H1 (cell line): ENCODE measurements at regions not wholly inside any gene's neighbourhood (a gene's known extent, or its start where the extent isn't known, plus 50 kb on each side); places are given as distances from the start of the nearest gene placed in this dataset.

Experiments used
- CTCF ChIA-PET: fragments of 300-600 bp; sonication (Branson Sonifier 250); formaldehyde crosslinking; loops from one replicate; lab custom pipeline; 2021; ENCODE audit not compliant: partially characterized antibody; lab: Charles Lee
- POLR2A ChIA-PET: fragments of 300-600 bp; sonication (Branson Sonifier 250); formaldehyde crosslinking; loops from one replicate; lab custom pipeline; 2021; ENCODE audit warnings: inconsistent platforms; ENCODE audit not compliant: partially characterized antibody; lab: Charles Lee
- DNase-seq, 2 experiments: peaks; one replicate each; pipeline versions ENCODE4 v3.0.0 to v3.0.0-alpha.2; 2010 to 2022; ENCODE audit warnings: low spot score in 2 of 2, low read depth in 1 of 2, mixed read lengths in 1 of 2
- FAIRE-seq: peaks from 2 replicates; lab custom pipeline; 2011; peaks lifted over from hg19 to GRCh38; lab: Jason Lieb, UNC
- H2AFZ ChIP-seq: 2 replicates; pipeline ENCODE4 v1.8.1; 2012; ENCODE audit warnings: low read length, inconsistent platforms
- H2AK5ac ChIP-seq: 2 replicates; pipeline ENCODE4 v1.6.1; 2013; ENCODE audit warnings: low read depth, low read length
- H2BK120ac ChIP-seq: replicated peaks from 2 replicates; pipeline ENCODE3; 2013; ENCODE audit warnings: low read depth, low read length, inconsistent platforms
- H2BK12ac ChIP-seq: 2 replicates; pipeline ENCODE4 v1.6.1; 2013; ENCODE audit warnings: low read depth, low read length
- H2BK15ac ChIP-seq: 2 replicates; pipeline ENCODE4 v1.6.1; 2013; ENCODE audit warnings: low read length
- H2BK20ac ChIP-seq: 2 replicates; pipeline ENCODE4 v1.6.1; 2013; ENCODE audit warnings: low read length
- H2BK5ac ChIP-seq: 2 replicates; pipeline ENCODE4 v1.6.1; 2013; ENCODE audit warnings: low read depth, low read length
- H3K14ac ChIP-seq: 2 replicates; pipeline ENCODE4 v1.6.1; 2013; ENCODE audit warnings: inconsistent platforms; ENCODE audit not compliant: insufficient read length
- H3K18ac ChIP-seq: 2 replicates; pipeline ENCODE4 v1.6.1; 2013; ENCODE audit warnings: low read length; ENCODE audit errors: extremely low read depth
- H3K23ac ChIP-seq: 2 replicates; pipeline ENCODE4 v1.6.1; 2013; ENCODE audit warnings: inconsistent platforms; ENCODE audit not compliant: insufficient read length
- H3K23me2 ChIP-seq: 2 replicates; pipeline ENCODE4 v1.6.1; 2013; ENCODE audit warnings: low read depth, low read length
- H3K27ac ChIP-seq: 2 replicates; pipeline ENCODE4 v1.6.1; 2011; ENCODE audit warnings: low read depth, low read length, inconsistent platforms
- H3K27me3 ChIP-seq, 4 experiments: replicated peaks in 1 of 4; 1 replicate in 1 of 4; 2 replicates in 3 of 4; pipeline versions ENCODE4 v1.6.1 to v1.8.1; 2011 to 2013; ENCODE audit warnings: low read length in 3 of 4, mild to moderate bottlenecking in 3 of 4, inconsistent platforms in 2 of 4, mixed read lengths in 2 of 4, moderate library complexity in 1 of 4; ENCODE audit not compliant: control insufficient read depth in 3 of 4, insufficient read depth in 3 of 4; ENCODE audit errors: extremely low read depth in 1 of 4
- H3K36me3 ChIP-seq, 4 experiments: 2 replicates each; pipeline versions ENCODE4 v1.6.1 to v1.8.1; 2011 to 2013; ENCODE audit warnings: mild to moderate bottlenecking in 4 of 4, low read length in 3 of 4, moderate library complexity in 2 of 4, control low read depth in 1 of 4, inconsistent platforms in 1 of 4; ENCODE audit not compliant: insufficient read depth in 4 of 4, control insufficient read depth in 2 of 4
- H3K4ac ChIP-seq: replicated peaks from 2 replicates; pipeline ENCODE3; 2013; ENCODE audit warnings: low read length, low read depth, mixed read lengths, inconsistent platforms; ENCODE audit not compliant: insufficient read length
- H3K4me1 ChIP-seq, 4 experiments: replicated peaks in 1 of 4; 1 replicate in 1 of 4; 2 replicates in 3 of 4; pipeline versions ENCODE4 v1.6.1 to v1.8.1; 2011 to 2013; ENCODE audit warnings: low read length in 3 of 4, inconsistent platforms in 2 of 4, mixed read lengths in 1 of 4; ENCODE audit not compliant: insufficient read depth in 4 of 4, control insufficient read depth in 3 of 4
- H3K4me2 ChIP-seq, 2 experiments: 2 replicates each; pipeline versions ENCODE4 v1.6.1 to v1.8.1; 2011 to 2013; ENCODE audit warnings: low read depth in 2 of 2, low read length in 2 of 2, control low read depth in 1 of 2, inconsistent platforms in 1 of 2, mild to moderate bottlenecking in 1 of 2; ENCODE audit not compliant: insufficient read depth in 1 of 2
- H3K4me3 ChIP-seq, 4 experiments: fragments of 200-600, 300-600 bp in 1 of 4; sonication (generic), shearing (Covaris generic), sonication (Bioruptor Twin) in 1 of 4; 2 replicates each; pipeline versions ENCODE4 v1.5.1 to v1.8.1; 2011 to 2016; ENCODE audit warnings: low read length in 4 of 4, low read depth in 3 of 4, control low read depth in 2 of 4, inconsistent platforms in 2 of 4, mild to moderate bottlenecking in 2 of 4, mixed read lengths in 1 of 4, moderate library complexity in 1 of 4; ENCODE audit not compliant: insufficient read depth in 2 of 4; ENCODE audit errors: extremely low read depth in 1 of 4
- H3K56ac ChIP-seq: replicated peaks from 2 replicates; pipeline ENCODE3; 2013; ENCODE audit warnings: low read depth, mild to moderate bottlenecking, mixed read lengths, low read length, inconsistent platforms; ENCODE audit not compliant: insufficient read length
- H3K79me1 ChIP-seq: 2 replicates; pipeline ENCODE4 v1.6.1; 2013; ENCODE audit warnings: low read depth, low read length, control low read depth
- H3K79me2 ChIP-seq, 2 experiments: 2 replicates each; pipeline versions ENCODE4 v1.6.1 to v1.8.1; 2012 to 2013; ENCODE audit warnings: low read length in 2 of 2, mild to moderate bottlenecking in 2 of 2, inconsistent platforms in 1 of 2; ENCODE audit not compliant: insufficient read depth in 2 of 2, control insufficient read depth in 1 of 2
- H3K9ac ChIP-seq, 4 experiments: replicated peaks in 1 of 4; 1 replicate in 1 of 4; 2 replicates in 3 of 4; pipeline versions ENCODE4 v1.6.1 to v1.8.1; 2011 to 2013; ENCODE audit warnings: low read depth in 3 of 4, low read length in 3 of 4, control low read depth in 2 of 4, mild to moderate bottlenecking in 2 of 4, moderate library complexity in 2 of 4, inconsistent platforms in 1 of 4; ENCODE audit errors: extremely low read depth in 1 of 4
- H3K9me3 ChIP-seq, 2 experiments: 2 replicates each; pipeline versions ENCODE4 v1.6.1 to v1.8.1; 2012 to 2013; ENCODE audit warnings: mild to moderate bottlenecking in 2 of 2, moderate library complexity in 2 of 2, control low read depth in 1 of 2, inconsistent platforms in 1 of 2, low read depth in 1 of 2, low read length in 1 of 2, mixed read lengths in 1 of 2; ENCODE audit not compliant: insufficient read depth in 2 of 2
- H4K20me1 ChIP-seq, 2 experiments: replicated peaks in 1 of 2; 2 replicates each; pipeline versions ENCODE3 to v1.8.1; 2011 to 2013; ENCODE audit warnings: inconsistent platforms in 2 of 2, low read length in 2 of 2, mild to moderate bottlenecking in 1 of 2; ENCODE audit not compliant: insufficient read depth in 2 of 2, control insufficient read depth in 1 of 2
- H4K5ac ChIP-seq: 2 replicates; pipeline ENCODE4 v1.6.1; 2013; ENCODE audit warnings: low read length, low read depth, mixed read lengths, inconsistent platforms; ENCODE audit not compliant: insufficient read length
- H4K8ac ChIP-seq: 2 replicates; pipeline ENCODE4 v1.8.0; 2013; ENCODE audit warnings: mild to moderate bottlenecking, moderate library complexity, low read length, inconsistent platforms; ENCODE audit not compliant: insufficient read depth; ENCODE audit errors: extremely low read depth
- H4K91ac ChIP-seq: replicated peaks from 2 replicates; pipeline ENCODE3; 2013; ENCODE audit warnings: low read length, mixed read lengths, inconsistent platforms; ENCODE audit not compliant: insufficient read length
- ASH2L ChIP-seq: fragments of 200-600, 300-600 bp; sonication (generic); IDR thresholded peaks from one replicate; pipeline ENCODE4 v1.7.1; 2017; ENCODE audit warnings: low read length
- CEBPB ChIP-seq: IDR thresholded peaks from 2 replicates; pipeline ENCODE4 v1.6.1; 2012; ENCODE audit warnings: low read depth, low read length
- FOSL1 ChIP-seq: IDR thresholded peaks from 2 replicates; pipeline ENCODE4 v1.6.1; 2011; ENCODE audit warnings: mild to moderate bottlenecking, low read depth, low read length, moderate library complexity; ENCODE audit not compliant: insufficient read depth
- MAFK ChIP-seq: IDR thresholded peaks from 2 replicates; pipeline ENCODE4 v1.6.1; 2012; ENCODE audit warnings: low read depth, mild to moderate bottlenecking, improper control_type of control experiment, low read length
- NANOG ChIP-seq: IDR thresholded peaks from 2 replicates; pipeline ENCODE4 v1.6.1; 2011; ENCODE audit warnings: low read length, low read depth, mild to moderate bottlenecking, inconsistent platforms; ENCODE audit not compliant: insufficient read depth, poor library complexity, severe bottlenecking
- RXRA ChIP-seq: IDR thresholded peaks from 2 replicates; pipeline ENCODE4 v1.6.1; 2011; ENCODE audit warnings: low read depth, mild to moderate bottlenecking, low read length, moderate library complexity; ENCODE audit not compliant: insufficient read depth
- SAP30 ChIP-seq: fragments of 300-600 bp; sonication (generic); IDR thresholded peaks from 2 replicates; pipeline ENCODE4 v1.7.1; 2012; ENCODE audit warnings: low read length, moderate library complexity, mild to moderate bottlenecking, inconsistent platforms; ENCODE audit not compliant: insufficient read depth, insufficient replicate concordance
- TBP ChIP-seq: IDR thresholded peaks from 2 replicates; pipeline ENCODE4 v1.6.1; 2011; ENCODE audit warnings: low read depth, low read length, improper control_type of control experiment
- TCF12 ChIP-seq: IDR thresholded peaks from 2 replicates; pipeline ENCODE4 v1.6.1; 2011; ENCODE audit warnings: low read depth, mild to moderate bottlenecking, low read length
- ZNF274 ChIP-seq: IDR thresholded peaks from 2 replicates; pipeline ENCODE4 v1.7.0; 2012; ENCODE audit warnings: low read length, borderline replicate concordance; ENCODE audit errors: extremely low read depth
- WGBS, 2 experiments: shearing (Covaris generic) in 1 of 2; methylation state at CpG; one replicate each; pipeline versions ENCODE4 v1.1.6 to v1.1.7; 2013 to 2015; ENCODE audit warnings: low lambda C conversion rate in 2 of 2, mixed read lengths in 2 of 2, inconsistent platforms in 1 of 2, low coverage in 1 of 2, missing lambda C conversion rate in 1 of 2; ENCODE audit not compliant: insufficient replicate concordance in 2 of 2, insufficient coverage in 1 of 2, insufficient read length in 1 of 2; ENCODE audit errors: extremely low coverage in 1 of 2, missing lambda C conversion rate in 1 of 2; 5-methylcytosine and 5-hydroxymethylcytosine counted together
- TF ChIP-seq, protein P1 (sequence below): IDR thresholded peaks from 2 replicates; pipeline ENCODE4 v1.6.1; 2012; ENCODE audit warnings: inconsistent platforms
- TF ChIP-seq, protein P2 (sequence below), 3 experiments: IDR thresholded peaks; 1 replicate in 2 of 3; 2 replicates in 1 of 3; pipeline versions ENCODE4 v1.5.1 to v1.6.1; 2011; ENCODE audit warnings: low read length in 3 of 3, mild to moderate bottlenecking in 3 of 3, inconsistent platforms in 2 of 3, low read depth in 1 of 3, moderate library complexity in 1 of 3; ENCODE audit not compliant: insufficient read depth in 1 of 3; ENCODE audit errors: control extremely low read depth in 1 of 3

DNA sequence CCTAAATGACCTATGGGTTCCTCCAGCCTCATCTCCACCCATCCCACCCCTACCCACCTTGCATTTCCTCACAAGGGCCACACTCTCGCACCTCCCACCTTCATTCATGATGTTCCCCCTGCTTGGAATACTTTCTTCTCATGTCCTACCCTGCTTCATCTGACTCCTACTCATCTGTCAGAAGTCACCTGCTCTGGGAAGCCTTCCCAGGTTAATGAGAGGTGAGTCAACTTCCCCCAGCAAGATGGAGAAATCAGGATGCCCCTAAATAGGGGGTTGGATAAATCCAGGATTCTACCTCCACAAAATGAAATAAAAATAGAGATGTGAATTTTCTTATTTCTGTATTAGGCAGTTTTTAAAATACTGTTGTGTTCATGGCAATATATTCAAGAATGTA, 51.0 kb upstream of the WSB1 start:
- H2AFZ ChIP-seq = no peak overlapping the region
- H3K18ac ChIP-seq = no peak overlapping the region
- no peak overlapping the region for H3K4me2 ChIP-seq
- H4K5ac ChIP-seq = no peak overlapping the region
- no peak overlapping the region for H3K56ac ChIP-seq
- H3K4ac ChIP-seq = no peak overlapping the region
- no peak overlapping the region for H3K4me3 ChIP-seq
- ChIA-PET POLR2A (interaction anchor here (1.2 kb wide), 1 partner anchor 52 kb away, joined by 5 read pairs; no protein-coding TSS in a partner anchor), CTCF (interaction anchor here (0.7 to 1.6 kb wide), 6 partner anchors 62 to 291 kb away, joined by 3 to 5 read pairs (median 3); no protein-coding TSS in a partner anchor)
- no peak overlapping the region for H2BK5ac ChIP-seq
- H4K20me1 ChIP-seq = no peaks in the 10 kb centered on the region
- no peak overlapping the region for H3K27ac ChIP-seq
- no peaks in the 10 kb centered on the region; the same call in 1 of the 2 replicates for H3K79me1 ChIP-seq
- no peak for FAIRE-seq
- H3K79me2 ChIP-seq = no peaks in the 10 kb centered on the region
- no peak overlapping the region for H2AK5ac ChIP-seq
- H3K36me3 ChIP-seq = no peaks in the 10 kb centered on the region
- no peak overlapping the region for H4K91ac ChIP-seq
- H3K4me1 ChIP-seq = peaks cover 0 to 9% (median 2%) of the 10 kb centered on the region in 4 experiments; a peak in 3 of 7 replicates
- TF ChIP-seq TCF12 (no peak), MAFK (no peak), RXRA (no peak), ASH2L (no peak), NANOG (no peak), CEBPB (no peak), SAP30 (no peak), TBP (no peak), FOSL1 (no peak), ZNF274 (no peak)
- TF ChIP-seq, protein P1, sequence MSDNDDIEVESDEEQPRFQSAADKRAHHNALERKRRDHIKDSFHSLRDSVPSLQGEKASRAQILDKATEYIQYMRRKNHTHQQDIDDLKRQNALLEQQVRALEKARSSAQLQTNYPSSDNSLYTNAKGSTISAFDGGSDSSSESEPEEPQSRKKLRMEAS = no peak
- TF ChIP-seq, protein P2, sequence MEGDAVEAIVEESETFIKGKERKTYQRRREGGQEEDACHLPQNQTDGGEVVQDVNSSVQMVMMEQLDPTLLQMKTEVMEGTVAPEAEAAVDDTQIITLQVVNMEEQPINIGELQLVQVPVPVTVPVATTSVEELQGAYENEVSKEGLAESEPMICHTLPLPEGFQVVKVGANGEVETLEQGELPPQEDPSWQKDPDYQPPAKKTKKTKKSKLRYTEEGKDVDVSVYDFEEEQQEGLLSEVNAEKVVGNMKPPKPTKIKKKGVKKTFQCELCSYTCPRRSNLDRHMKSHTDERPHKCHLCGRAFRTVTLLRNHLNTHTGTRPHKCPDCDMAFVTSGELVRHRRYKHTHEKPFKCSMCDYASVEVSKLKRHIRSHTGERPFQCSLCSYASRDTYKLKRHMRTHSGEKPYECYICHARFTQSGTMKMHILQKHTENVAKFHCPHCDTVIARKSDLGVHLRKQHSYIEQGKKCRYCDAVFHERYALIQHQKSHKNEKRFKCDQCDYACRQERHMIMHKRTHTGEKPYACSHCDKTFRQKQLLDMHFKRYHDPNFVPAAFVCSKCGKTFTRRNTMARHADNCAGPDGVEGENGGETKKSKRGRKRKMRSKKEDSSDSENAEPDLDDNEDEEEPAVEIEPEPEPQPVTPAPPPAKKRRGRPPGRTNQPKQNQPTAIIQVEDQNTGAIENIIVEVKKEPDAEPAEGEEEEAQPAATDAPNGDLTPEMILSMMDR (IDR thresholded peaks at IDR 0.05; ENCODE audit: control extremely low read depth in 1 of 3, insufficient read depth in 1 of 3, low read depth in 1 of 3, low read length in 3 of 3) = no peak
- no peak overlapping the region for H3K14ac ChIP-seq
- 87% methylated on average over 1 of the region's 1 CpG; no CpG with 5 or more reads in 1 of the 2 experiments for WGBS, 2 experiments
- no peaks in the 10 kb centered on the region for H3K23me2 ChIP-seq
- H4K8ac ChIP-seq = no peak overlapping the region
- no peak overlapping the region for H2BK12ac ChIP-seq
- DNase-seq = no peak
- no peak overlapping the region for H3K23ac ChIP-seq
- no peak overlapping the region for H3K9ac ChIP-seq
- no peak overlapping the region for H2BK120ac ChIP-seq
- H3K9me3 ChIP-seq = no peaks in the 10 kb centered on the region
- no peak overlapping the region for H2BK15ac ChIP-seq
- H2BK20ac ChIP-seq = no peak overlapping the region
- no peaks in the 10 kb centered on the region for H3K27me3 ChIP-seq
